ENCODE measurements at regions not wholly inside any gene's neighbourhood (a gene's known extent, or its start where the extent isn't known, plus 50 kb on each side); places are given as distances from the start of the nearest gene placed in this dataset.
"Not testable (repeated sequence)": the region's sequence is repeated elsewhere in the genome, so short reads cannot be mapped to it uniquely, and the experiment has no call there.

DNA sequence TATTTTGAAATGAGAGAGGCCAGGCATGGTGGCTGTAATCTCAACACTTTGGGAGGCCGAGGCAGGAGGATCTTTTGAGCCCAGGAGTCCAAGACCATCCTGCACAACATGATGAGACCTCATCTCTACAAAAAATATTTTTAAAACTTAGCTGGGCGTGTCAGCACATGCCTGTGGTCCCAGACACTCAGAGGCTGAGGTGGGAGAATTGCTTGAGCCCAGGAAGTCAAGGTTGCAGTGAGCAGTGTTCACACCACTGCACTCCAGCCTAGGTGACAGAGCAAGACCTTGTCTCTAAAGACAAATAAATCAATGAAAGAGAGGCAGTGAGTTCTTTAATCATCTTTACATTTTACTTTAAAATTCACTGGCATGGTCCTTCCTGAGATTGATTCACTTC is 124.5 kb downstream of the DUSP6 start:
- intact Hi-C loops (cut with DNase I), result no loop called here

DNA sequence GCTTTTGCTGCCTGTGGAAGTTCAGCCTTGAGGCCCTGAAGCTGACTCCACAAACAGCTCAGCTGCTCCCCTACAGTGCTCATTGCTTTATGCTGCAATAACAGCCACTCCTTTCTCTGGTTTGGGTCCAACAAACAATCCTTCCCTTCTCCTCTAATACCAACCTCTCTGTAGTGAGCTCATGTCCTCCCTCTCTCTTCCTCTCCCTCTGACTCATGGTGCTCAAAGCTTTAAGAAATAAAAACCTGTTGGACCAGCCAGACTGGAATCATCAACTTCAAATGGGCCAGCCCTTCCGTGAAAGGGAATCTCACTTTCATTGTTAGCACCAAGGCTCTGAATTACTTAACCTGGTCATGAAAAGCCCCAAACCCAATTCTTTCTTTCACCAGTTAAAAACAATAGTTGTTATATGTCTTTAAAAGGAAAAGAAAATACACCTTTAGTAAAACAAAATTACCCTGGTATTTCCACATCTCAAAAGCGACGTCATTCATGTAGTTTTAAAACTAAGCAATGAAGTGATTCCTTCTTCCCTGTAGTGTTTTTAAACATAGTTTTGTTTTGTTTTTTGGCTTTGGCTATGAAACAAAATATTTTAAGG is 126.4 kb downstream of the DUSP6 start:
- Histone ChIP-seq H3K9me3 (peaks cover 0 to 5% (median 0%) of the 10 kb centered on the region in 12 donors), H3K27me3 (no peaks in the 10 kb centered on the region), H3K36me3 (no peaks in the 10 kb centered on the region), H3K4me3 (no peak overlapping the region), H3K4me1 (peaks cover 0 to 19% (median 3%) of the 10 kb centered on the region in 12 donors), H3K27ac (peak overlapping the region in 2 of 12 donors; percentile 54 to 69)
- DNase-seq (peak in 2 of 5 donors; percentile 9 to 38), ATAC-seq (peak in 3 of 4 donors; percentile 74 to 98 (median 96))
- TF ChIP-seq POLR2A (IDR thresholded peaks at IDR 0.05), result no peak
- TF ChIP-seq, protein P1, sequence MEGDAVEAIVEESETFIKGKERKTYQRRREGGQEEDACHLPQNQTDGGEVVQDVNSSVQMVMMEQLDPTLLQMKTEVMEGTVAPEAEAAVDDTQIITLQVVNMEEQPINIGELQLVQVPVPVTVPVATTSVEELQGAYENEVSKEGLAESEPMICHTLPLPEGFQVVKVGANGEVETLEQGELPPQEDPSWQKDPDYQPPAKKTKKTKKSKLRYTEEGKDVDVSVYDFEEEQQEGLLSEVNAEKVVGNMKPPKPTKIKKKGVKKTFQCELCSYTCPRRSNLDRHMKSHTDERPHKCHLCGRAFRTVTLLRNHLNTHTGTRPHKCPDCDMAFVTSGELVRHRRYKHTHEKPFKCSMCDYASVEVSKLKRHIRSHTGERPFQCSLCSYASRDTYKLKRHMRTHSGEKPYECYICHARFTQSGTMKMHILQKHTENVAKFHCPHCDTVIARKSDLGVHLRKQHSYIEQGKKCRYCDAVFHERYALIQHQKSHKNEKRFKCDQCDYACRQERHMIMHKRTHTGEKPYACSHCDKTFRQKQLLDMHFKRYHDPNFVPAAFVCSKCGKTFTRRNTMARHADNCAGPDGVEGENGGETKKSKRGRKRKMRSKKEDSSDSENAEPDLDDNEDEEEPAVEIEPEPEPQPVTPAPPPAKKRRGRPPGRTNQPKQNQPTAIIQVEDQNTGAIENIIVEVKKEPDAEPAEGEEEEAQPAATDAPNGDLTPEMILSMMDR (IDR thresholded peaks at IDR 0.05), result no peak
- intact Hi-C loops (cut with DNase I), result no loop called here
- 76 to 79% (median 77%) methylated on average over 3 of the region's 3 CpGs for WGBS, 4 donors

More for the DNA sequence above, 124.5 kb downstream of the DUSP6 start:
- Histone ChIP-seq H3K27ac (no peak overlapping the region), H3K9me3 (no peaks in the 10 kb centered on the region), H3K36me3 (no peaks in the 10 kb centered on the region), H3K4me1 (peaks cover 0 to 19% (median 4%) of the 10 kb centered on the region in 12 donors), H3K4me3 (no peak overlapping the region), H3K27me3 (no peaks in the 10 kb centered on the region)
- WGBS, 4 donors, result 90 to 100% (median 96%) methylated on average over 2 of the region's 2 CpGs
- DNase-seq, result no peak
- TF ChIP-seq, protein P1 (IDR thresholded peaks at IDR 0.05), result no peak
- no peak for TF ChIP-seq POLR2A (IDR thresholded peaks at IDR 0.05)
- ATAC-seq, result no peak

DNA sequence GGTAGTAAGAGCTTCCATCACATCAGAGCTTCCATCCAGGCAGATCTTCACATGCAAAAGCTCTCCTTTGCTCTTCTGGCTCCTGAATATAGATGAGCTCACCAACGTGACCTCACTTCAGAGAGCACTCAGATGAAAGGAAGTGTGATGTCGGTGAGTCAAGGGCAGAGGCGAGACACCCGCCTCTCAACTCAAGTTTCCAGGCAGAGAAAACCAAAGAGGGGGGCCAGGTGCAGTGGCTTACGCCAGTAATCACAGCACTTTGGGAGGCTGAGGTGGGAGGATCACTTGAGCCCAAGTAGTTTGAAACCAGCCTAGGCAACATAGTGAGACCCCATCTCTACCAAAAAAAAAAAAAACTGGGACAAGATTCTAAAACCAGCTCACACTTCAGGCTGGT is 126.9 kb downstream of the DUSP6 start:
- Histone ChIP-seq H3K27ac (peak overlapping the region in 2 of 12 donors; percentile 54 to 69), H3K36me3 (no peaks in the 10 kb centered on the region), H3K9me3 (peaks cover 0 to 6% (median 0%) of the 10 kb centered on the region in 12 donors), H3K4me1 (peaks cover 0 to 19% (median 2%) of the 10 kb centered on the region in 12 donors), H3K27me3 (no peaks in the 10 kb centered on the region), H3K4me3 (no peak overlapping the region)
- intact Hi-C loops (cut with DNase I), result no loop called here
- DNase-seq (peak in 2 of 5 donors; percentile 12 to 38), ATAC-seq (peak in 3 of 4 donors; percentile 41 to 83 (median 76))
- no peak for TF ChIP-seq POLR2A (IDR thresholded peaks at IDR 0.05)
- TF ChIP-seq, protein P1 (IDR thresholded peaks at IDR 0.05), result no peak
- 46 to 61% (median 58%) methylated on average over 5 of the region's 5 CpGs for WGBS, 4 donors

DNA sequence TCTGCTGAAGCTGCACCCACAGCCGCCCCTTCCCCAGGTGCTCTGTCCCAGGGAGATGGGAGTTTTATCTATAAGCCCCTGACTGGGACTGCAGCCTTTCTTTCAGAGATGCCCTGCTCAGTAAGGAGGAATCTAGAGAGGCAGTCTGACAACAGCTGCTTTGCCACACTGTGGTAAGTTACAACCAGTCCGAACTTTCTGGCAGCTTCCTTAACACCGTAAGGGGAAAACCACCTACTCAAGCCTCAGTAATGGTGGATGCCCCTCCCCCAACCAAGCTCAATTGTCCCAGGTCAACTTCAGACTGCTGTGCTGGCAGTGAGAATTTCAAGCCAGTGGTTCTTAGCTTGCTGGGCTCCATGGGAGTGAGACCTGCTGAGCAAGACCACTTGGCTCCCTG is 129.7 kb downstream of the DUSP6 start:
- H3K27ac ChIP-seq; DNase-seq; intact Hi-C loops (cut with DNase I); H3K36me3 ChIP-seq; H3K4me3 ChIP-seq; ATAC-seq; H3K9me3 ChIP-seq; H3K27me3 ChIP-seq: not testable (repeated sequence)
- H3K4me1 ChIP-seq, result peaks cover 0 to 19% (median 0%) of the 10 kb centered on the region in 12 donors
- 85 to 97% (median 92%) methylated on average over 3 of the region's 3 CpGs for WGBS, 4 donors

All from heart left ventricle (tissue), 16 donors.